ENCODE measurements at regions not wholly inside any gene's neighbourhood (a gene's known extent, or its start where the extent isn't known, plus 50 kb on each side); places are given as distances from the start of the nearest gene placed in this dataset.

DNA sequence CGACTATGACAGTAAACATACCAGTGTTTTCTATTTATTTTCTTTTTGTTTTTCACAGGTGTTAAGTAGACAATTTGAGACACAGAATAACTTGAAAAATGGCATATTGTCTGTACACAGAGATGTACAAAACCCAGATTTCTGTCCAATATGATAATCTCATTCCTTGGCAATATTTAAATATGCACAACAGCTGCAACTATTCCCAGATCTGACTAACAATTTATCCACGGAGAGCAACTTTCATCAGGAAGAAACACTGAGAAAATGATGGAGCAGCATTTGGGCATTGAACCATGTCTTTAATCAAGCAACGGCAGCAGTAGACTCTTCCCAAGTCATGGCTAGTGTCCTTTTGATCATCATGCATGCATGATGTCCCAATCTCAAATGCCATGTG, 452.6 kb downstream of the ZPLD1 start:
- TF ChIP-seq, protein P1, sequence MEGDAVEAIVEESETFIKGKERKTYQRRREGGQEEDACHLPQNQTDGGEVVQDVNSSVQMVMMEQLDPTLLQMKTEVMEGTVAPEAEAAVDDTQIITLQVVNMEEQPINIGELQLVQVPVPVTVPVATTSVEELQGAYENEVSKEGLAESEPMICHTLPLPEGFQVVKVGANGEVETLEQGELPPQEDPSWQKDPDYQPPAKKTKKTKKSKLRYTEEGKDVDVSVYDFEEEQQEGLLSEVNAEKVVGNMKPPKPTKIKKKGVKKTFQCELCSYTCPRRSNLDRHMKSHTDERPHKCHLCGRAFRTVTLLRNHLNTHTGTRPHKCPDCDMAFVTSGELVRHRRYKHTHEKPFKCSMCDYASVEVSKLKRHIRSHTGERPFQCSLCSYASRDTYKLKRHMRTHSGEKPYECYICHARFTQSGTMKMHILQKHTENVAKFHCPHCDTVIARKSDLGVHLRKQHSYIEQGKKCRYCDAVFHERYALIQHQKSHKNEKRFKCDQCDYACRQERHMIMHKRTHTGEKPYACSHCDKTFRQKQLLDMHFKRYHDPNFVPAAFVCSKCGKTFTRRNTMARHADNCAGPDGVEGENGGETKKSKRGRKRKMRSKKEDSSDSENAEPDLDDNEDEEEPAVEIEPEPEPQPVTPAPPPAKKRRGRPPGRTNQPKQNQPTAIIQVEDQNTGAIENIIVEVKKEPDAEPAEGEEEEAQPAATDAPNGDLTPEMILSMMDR (IDR thresholded peaks at IDR 0.05; ENCODE audit: low read length): no peak
- TF ChIP-seq EZH2 (optimal IDR thresholded peaks at IDR 0.05; ENCODE audit: low read depth, low read length) (no peak), EZH2phosphoT487 (IDR thresholded peaks at IDR 0.05; ENCODE audit: low read length) (no peak)

Data from MM.1S (cell line).